Left cardiac atrium (tissue), 4 donors: ENCODE measurements at regions not wholly inside any gene's neighbourhood (a gene's known extent, or its start where the extent isn't known, plus 50 kb on each side); places are given as distances from the start of the nearest gene placed in this dataset.
"Not testable (repeated sequence)": the region's sequence is repeated elsewhere in the genome, so short reads cannot be mapped to it uniquely, and the experiment has no call there.

Experiments
- ATAC-seq, 2 donors: fragments of 200-7000 bp; cut with Tn5 transposase; one replicate each; pipeline ENCODE4 v1.9.1; 2020; ENCODE audit warnings: mild to moderate bottlenecking in 2 of 2, moderate library complexity in 2 of 2
- DNase-seq: peaks from one replicate; pipeline ENCODE4 v3.0.0-alpha.2; 2020
- intact Hi-C, 2 donors: fragments of 100-400 bp; cut with DNase I; formaldehyde crosslinking; loops; one replicate each; pipeline versions ENCODE4 v1.14.1 to v1.15.1; 2022 to 2023
- donor health status: DM: no; HTN: yes; CAD: no.
- donor health status: DM: no; HTN: yes; CAD: no; lungs with severe emphysema.
- donor health status: DM: yes; HTN: yes; CAD: no.
- donor health status: Dilated cardiomyopathy.

GRCh38 chr14:103282309-103282708, 51.7 kb upstream of the EIF5 start:
- ATAC-seq, DNase-seq, intact Hi-C loops: not testable (repeated sequence)

GRCh38 chr14:103282932-103283331, 51.1 kb upstream of the EIF5 start:
- intact Hi-C loops, result no loop called here
- DNase-seq, result no peak
- ATAC-seq, result no peak

GRCh38 chr14:103283916-103284315, 50.1 kb upstream of the EIF5 start:
- DNase-seq (no peak), ATAC-seq (no peak)
- intact Hi-C loops, result no loop called here
